Ascending aorta (tissue), 2 donors: ENCODE measurements at regions not wholly inside any gene's neighbourhood (a gene's known extent, or its start where the extent isn't known, plus 50 kb on each side); places are given as distances from the start of the nearest gene placed in this dataset.

Experiments used
- DNase-seq, 2 donors: peaks; one replicate each; pipeline ENCODE4 v3.0.0-alpha.2; 2019; ENCODE audit warnings: low spot score in 2 of 2
- H3K27ac ChIP-seq, 2 donors: fragments of 200-600 bp; sonication (generic); one replicate each; pipeline ENCODE4 v1.5.1; 2016 to 2017; ENCODE audit warnings: mild to moderate bottlenecking in 1 of 2
- H3K27me3 ChIP-seq: fragments of 200-600 bp; sonication (generic); one replicate; pipeline ENCODE4 v1.5.1; 2017
- H3K36me3 ChIP-seq, 2 donors: fragments of 200-600 bp; sonication (generic); one replicate each; pipeline ENCODE4 v1.5.1; 2016
- H3K4me1 ChIP-seq, 2 donors: fragments of 200-600 bp; sonication (generic); one replicate each; pipeline ENCODE4 v1.5.1; 2016 to 2017; ENCODE audit warnings: mild to moderate bottlenecking in 1 of 2
- H3K4me3 ChIP-seq, 2 donors: fragments of 200-600 bp; sonication (generic); one replicate each; pipeline ENCODE4 v1.5.1; 2016 to 2017; ENCODE audit warnings: mild to moderate bottlenecking in 1 of 2
- H3K9me3 ChIP-seq, 2 donors: fragments of 200-600 bp; sonication (generic); one replicate each; pipeline ENCODE4 v1.5.1; 2016
- intact Hi-C: fragments of 100-400 bp; cut with DNase I; formaldehyde crosslinking; loops from one replicate; pipeline ENCODE4 v1.15.1; 2023
- TF ChIP-seq, protein P1 (sequence below), 3 experiments: fragments of 200-600 bp in 2 of 3; fragments of 450-650 bp in 1 of 3; sonication (generic) in 2 of 3; IDR thresholded peaks; one replicate each; pipeline ENCODE4 v1.5.1; 2016 to 2019; ENCODE audit warnings: antibody characterized with exemption in 3 of 3, mild to moderate bottlenecking in 1 of 3, moderate library complexity in 1 of 3

DNA sequence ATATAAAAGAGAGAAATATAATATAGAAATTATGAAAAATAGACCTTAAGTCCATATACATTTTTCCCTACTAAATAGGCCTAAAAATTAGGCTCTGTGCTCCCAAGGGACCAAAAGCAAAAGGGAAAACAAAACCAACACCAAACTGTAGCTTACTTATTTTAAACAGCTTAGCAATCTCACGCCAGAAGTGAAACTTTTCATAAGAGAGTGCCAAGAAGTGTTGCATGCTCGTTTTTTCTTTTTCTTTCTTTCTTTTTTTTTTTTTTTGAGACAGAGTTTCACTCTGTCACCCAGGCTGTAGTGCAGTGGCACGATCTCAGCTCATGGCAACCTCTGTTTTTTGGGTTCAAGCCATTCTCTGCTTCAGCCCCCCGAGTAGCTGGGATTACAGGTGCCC is 250.4 kb downstream of the TMA16 start:
- H3K4me3 ChIP-seq = no peak overlapping the region
- H3K27ac ChIP-seq = no peak overlapping the region
- no peaks in the 10 kb centered on the region for H3K9me3 ChIP-seq
- H3K36me3 ChIP-seq = no peaks in the 10 kb centered on the region
- H3K4me1 ChIP-seq = no peaks in the 10 kb centered on the region
- no peak for DNase-seq
- intact Hi-C loops = no loop called here
- no peaks in the 10 kb centered on the region for H3K27me3 ChIP-seq
- TF ChIP-seq, protein P1, sequence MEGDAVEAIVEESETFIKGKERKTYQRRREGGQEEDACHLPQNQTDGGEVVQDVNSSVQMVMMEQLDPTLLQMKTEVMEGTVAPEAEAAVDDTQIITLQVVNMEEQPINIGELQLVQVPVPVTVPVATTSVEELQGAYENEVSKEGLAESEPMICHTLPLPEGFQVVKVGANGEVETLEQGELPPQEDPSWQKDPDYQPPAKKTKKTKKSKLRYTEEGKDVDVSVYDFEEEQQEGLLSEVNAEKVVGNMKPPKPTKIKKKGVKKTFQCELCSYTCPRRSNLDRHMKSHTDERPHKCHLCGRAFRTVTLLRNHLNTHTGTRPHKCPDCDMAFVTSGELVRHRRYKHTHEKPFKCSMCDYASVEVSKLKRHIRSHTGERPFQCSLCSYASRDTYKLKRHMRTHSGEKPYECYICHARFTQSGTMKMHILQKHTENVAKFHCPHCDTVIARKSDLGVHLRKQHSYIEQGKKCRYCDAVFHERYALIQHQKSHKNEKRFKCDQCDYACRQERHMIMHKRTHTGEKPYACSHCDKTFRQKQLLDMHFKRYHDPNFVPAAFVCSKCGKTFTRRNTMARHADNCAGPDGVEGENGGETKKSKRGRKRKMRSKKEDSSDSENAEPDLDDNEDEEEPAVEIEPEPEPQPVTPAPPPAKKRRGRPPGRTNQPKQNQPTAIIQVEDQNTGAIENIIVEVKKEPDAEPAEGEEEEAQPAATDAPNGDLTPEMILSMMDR (IDR thresholded peaks at IDR 0.05) = no peak

DNA sequence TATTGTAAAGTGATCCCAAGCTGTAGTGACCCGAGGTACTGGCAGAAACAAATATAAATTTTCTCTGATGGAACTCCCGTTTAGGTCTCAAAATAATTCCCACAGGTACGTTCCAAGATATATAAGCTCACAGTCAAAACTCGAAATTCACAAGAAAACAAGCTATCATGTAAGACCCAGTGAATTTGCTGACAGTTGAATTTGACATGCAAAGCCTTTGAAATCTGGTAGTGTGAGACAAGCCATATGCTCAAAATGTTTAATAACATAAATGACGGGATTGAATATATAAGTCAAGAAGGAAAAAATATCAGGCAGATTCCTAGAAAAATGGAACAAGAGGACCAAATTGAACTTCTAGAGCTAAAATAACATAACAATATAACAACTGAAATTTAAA is 252.8 kb downstream of the TMA16 start:
- H3K27me3 ChIP-seq = no peaks in the 10 kb centered on the region
- TF ChIP-seq, protein P1 (IDR thresholded peaks at IDR 0.05) = no peak
- intact Hi-C loops = no loop called here

DNA sequence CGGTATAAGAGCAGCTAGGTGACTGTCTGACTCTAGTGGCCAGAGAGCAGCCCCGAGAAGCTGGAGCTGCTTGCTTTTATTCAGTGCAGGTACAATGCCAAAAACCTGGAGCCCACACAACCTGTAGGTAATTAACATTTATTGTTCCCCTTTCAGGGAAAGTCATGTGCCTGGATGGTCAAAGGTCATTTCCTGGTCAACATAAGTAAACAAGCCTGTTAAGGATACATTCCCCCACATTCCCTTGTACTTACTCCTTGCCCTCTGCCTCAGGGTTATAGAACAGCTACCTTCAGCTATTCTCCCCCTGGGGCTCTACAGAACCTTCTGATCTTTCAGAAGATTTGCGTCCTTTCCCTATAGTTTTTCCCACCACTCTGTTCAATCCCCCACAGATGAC is 253.4 kb downstream of the TMA16 start:
- no peaks in the 10 kb centered on the region for H3K9me3 ChIP-seq
- no peaks in the 10 kb centered on the region for H3K4me1 ChIP-seq
- H3K4me3 ChIP-seq = no peak overlapping the region
- H3K27me3 ChIP-seq = no peaks in the 10 kb centered on the region
- H3K27ac ChIP-seq = no peak overlapping the region
- intact Hi-C loops = no loop called here
- no peaks in the 10 kb centered on the region for H3K36me3 ChIP-seq
- TF ChIP-seq, protein P1 (IDR thresholded peaks at IDR 0.05) = no peak
- DNase-seq = no peak

More for the DNA sequence above, 252.8 kb downstream of the TMA16 start:
- Histone ChIP-seq H3K36me3 (no peaks in the 10 kb centered on the region), H3K4me3 (no peak overlapping the region), H3K27ac (no peak overlapping the region), H3K9me3 (no peaks in the 10 kb centered on the region), H3K4me1 (no peaks in the 10 kb centered on the region)
- no peak for DNase-seq

DNA sequence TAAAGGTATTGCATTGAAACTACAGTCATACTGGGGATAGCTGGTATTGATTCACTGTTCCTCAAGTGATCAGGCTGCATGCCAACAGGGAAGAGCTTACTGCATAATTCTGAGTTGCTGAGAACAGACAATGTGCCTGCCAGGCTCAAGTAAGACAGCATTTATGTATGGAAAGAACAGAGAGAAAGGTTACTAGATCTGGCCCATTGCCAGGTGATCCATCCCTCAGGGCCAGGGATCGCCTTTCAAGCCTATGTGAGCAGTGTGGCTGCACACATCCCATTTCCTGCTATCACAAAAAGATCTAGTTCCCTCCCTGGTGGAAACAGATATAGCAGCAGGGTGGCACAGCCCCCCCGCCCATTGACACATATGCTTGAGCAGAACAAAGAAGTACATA is 254.0 kb downstream of the TMA16 start:
- Histone ChIP-seq H3K27me3 (no peaks in the 10 kb centered on the region), H3K9me3 (no peaks in the 10 kb centered on the region), H3K27ac (no peak overlapping the region), H3K36me3 (no peaks in the 10 kb centered on the region), H3K4me1 (no peaks in the 10 kb centered on the region), H3K4me3 (no peak overlapping the region)
- intact Hi-C loops = no loop called here
- no peak for DNase-seq
- TF ChIP-seq, protein P1 (IDR thresholded peaks at IDR 0.05) = no peak

DNA sequence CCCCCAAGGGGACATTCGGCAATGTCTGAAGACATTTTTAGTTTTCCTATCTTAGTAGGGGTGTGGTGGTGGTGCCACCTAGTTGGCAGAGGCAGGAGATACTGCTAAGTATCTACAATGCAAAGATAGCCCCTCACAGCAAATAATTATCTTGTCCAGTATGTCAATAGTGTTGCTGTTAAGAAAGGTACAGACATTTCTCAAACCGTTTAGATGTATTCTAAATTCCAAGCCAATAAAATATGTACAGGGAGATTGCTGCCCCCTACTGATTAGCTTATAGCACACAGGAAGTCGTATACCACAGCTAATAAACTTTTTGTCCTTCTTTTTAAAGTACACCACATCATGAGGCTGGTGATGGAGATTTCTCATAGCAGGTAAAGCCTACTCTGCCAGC is 260.5 kb downstream of the TMA16 start:
- no peaks in the 10 kb centered on the region for H3K36me3 ChIP-seq
- no peak overlapping the region for H3K27ac ChIP-seq
- no peaks in the 10 kb centered on the region for H3K9me3 ChIP-seq
- intact Hi-C loops = no loop called here
- no peak for DNase-seq
- no peaks in the 10 kb centered on the region for H3K4me1 ChIP-seq
- H3K4me3 ChIP-seq = no peak overlapping the region
- TF ChIP-seq, protein P1 (IDR thresholded peaks at IDR 0.05) = no peak
- H3K27me3 ChIP-seq = no peaks in the 10 kb centered on the region

DNA sequence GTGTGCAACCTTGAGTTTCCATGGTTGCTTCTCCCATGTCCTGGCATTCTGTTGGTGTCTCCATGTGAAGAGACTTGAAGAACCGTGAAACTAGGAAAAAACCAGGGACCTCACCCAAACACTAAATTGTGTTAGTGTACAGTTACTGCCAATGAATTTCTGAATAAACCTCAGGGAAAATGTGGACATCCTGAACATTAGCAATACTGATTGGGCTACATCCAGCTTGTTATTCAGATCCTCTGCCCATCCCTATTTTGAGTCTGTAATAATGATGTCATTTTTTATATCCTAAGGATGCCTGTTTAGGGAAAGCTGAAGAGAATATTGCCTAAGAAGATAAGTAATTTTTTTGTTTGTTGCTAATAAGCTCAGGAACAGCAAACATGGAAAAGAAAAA is 262.7 kb downstream of the TMA16 start:
- intact Hi-C loops = no loop called here
- H3K9me3 ChIP-seq = no peaks in the 10 kb centered on the region
- H3K4me3 ChIP-seq = no peak overlapping the region
- H3K4me1 ChIP-seq = no peaks in the 10 kb centered on the region
- no peak overlapping the region for H3K27ac ChIP-seq
- no peak for DNase-seq
- H3K36me3 ChIP-seq = no peaks in the 10 kb centered on the region
- no peaks in the 10 kb centered on the region for H3K27me3 ChIP-seq
- TF ChIP-seq, protein P1 (IDR thresholded peaks at IDR 0.05) = no peak
